ENCODE measurements at regions not wholly inside any gene's neighbourhood (a gene's known extent, or its start where the extent isn't known, plus 50 kb on each side); places are given as distances from the start of the nearest gene placed in this dataset.

DNA sequence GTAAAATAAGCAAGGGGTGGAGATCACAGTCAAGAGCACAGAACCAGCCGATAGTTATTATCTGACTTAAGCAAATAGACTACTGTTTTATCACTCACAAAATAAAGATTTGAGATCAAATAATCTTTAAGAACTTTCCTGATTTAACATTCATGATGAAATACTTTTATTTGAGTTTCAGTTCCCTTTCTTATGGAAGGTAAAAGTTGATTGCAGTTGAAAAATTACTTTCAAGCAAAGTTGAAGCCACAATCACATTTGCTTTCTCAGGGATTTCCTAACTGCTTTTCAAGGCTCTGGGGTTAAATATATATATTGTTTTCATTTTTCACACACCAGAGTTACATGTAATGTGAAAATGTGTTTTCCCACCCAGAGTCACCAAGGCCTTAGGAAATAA, 599.5 kb downstream of the KCNJ3 start:
- no peak for DNase-seq

- DNase-seq, result no peak
Observed at GRCh38 chr2:155294358-155294757, 595.9 kb downstream of the KCNJ3 start.

DNA sequence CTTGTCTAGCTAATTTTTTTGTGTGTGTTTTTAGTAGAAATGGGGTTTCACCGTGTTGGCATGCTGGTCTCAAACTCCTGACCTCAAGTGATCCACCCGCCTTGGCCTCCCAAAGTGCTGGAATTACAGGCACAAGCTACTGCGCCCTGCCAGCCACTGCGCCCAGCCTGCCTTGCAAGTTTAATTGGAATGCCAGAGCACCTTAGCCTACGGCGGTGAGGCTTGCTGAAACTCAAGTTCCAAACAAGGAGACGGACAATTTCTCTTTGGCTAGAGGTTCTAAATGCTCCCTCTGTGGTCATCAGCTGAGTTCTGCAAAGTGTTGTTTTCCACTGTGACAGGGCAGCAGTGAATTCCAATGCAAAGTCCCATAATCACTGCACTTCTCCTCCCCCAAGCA, 583.4 kb downstream of the KCNJ3 start:
- DNase-seq, result no peak

DNA sequence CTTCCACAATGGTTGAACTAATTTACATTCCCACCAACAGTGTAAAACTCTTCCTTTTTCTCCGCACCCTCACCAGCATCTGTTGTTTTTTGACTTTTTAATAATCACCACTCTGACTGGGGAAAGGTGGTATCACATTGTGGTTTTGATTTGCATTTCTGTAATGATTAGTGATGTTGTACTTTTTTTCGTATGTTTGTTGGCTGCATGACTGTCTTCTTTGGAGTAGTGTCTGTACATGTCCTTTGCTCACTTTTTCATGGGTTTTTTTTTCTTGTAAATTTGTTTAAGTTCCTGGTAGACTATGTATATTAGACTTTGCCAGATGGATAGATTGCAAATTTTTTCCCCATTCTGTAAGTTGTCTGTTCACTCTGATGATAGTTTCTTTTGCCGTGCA, 574.8 kb downstream of the KCNJ3 start:
- no peak for DNase-seq

DNA sequence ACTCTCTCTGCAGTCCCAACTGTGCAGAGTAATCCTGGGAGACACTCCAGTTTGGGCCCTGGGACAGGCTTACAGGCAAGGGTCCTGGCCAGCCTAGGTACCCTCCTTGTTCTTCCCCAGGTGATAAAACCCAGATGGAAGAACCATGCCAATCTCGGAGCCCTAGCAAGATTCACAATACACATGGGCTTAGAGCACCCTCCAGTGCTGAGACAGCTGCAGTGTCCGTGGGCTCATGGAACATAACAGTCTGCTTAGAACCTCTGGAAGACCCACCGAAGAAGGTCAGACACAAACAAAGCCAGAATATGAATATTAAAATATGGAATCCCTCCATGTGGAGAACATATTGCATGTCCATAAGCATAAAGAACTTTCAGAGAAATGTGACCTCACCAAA, 568.1 kb downstream of the KCNJ3 start:
- no peak for DNase-seq

DNA sequence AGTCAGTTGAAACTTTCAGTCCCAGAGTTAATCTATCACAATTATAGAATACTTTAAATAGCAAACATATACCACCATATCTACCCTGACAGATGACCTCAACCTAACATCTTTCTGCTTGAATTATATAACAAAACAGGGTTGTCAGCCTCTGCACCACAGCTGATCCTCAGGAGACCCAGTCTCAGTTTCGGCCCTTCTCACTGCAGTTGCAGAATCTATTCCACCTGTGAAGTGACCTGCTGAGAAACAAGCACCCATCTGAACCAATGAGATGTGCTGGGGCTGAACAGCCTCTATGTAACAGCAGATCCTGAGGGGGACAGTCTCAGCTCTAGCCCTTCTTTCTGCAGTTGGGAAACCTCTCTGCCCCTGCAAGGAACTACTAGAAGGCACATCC, 567.6 kb downstream of the KCNJ3 start:
- no peak for DNase-seq

- DNase-seq, result no peak
Observed at GRCh38 chr2:155256803-155257202, 558.3 kb downstream of the KCNJ3 start.

DNA sequence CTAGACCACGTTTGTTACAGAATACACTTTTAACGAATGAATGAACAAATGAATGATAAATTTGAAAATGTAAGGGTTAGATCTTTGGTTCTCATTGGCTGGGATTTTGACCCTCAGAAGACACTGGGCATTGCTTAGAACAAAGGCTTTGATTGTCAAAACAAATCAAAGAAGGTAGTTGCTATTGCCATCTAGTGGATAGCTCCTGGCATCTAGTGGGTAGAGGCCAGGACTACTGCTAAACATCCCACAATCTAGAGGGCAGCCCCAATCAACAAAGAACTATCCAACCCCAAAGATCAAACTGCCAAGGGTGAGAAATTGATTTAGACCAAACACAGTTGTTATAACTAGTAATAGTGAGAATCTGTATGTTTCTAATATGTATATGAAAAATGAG, 552.3 kb downstream of the KCNJ3 start:
- DNase-seq, result no peak

- DNase-seq, result no peak
Observed at GRCh38 chr2:155240176-155240575, 541.7 kb downstream of the KCNJ3 start.

DNA sequence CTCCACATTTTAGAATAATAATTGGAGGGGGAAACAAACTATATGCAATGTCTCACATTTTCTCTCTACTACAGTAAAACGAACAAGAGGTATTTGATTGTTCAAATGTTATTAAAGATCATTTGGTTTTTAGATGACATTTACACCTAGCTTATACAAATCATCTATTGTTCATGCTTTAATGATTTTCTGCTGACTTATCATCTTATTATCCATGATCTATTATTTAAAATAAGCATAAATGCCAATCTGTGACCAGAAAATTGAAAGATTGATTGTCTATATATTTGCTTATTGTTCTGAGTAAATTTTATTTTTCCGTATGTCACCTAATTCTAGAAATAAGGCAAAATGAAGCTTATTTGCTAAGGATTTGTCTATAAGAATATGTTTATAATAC, 537.2 kb downstream of the KCNJ3 start:
- no peak for DNase-seq

GRCh38 chr2:155223781-155224406, 525.4 kb downstream of the KCNJ3 start:
- DNase-seq, result peak; percentile 2 to 7

- DNase-seq, result no peak
Observed at GRCh38 chr2:155218945-155219344, 520.5 kb downstream of the KCNJ3 start.

DNA sequence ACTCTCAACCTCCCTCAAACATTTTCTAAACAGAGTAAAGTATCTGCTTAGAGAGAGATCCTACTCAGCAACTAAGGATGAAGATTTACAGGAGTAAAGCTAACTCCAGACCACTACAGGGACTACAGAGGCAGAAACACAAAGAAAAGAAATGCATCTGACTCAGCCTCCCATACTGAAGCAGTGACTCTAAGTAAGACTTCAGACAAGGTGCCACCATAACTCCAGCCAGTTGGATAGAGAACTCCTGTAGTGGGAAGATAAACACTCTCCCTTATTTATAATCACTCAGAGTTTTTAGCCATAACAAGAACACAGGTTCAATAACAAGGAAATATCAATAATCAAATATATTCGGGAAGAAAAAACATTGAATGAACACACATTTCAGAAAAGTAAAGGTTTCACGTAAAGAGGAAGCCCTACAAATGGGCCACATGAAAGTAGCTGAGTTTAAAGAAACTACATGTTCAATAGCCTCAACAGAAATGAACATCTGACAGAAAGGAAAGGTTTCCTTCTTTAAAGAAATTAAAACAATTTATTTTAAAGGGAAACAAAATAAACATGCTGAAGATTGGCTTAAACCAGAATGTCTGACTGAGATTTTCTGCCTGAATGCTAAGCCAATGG, 519.9 kb downstream of the KCNJ3 start:
- DNase-seq, result no peak

DNA sequence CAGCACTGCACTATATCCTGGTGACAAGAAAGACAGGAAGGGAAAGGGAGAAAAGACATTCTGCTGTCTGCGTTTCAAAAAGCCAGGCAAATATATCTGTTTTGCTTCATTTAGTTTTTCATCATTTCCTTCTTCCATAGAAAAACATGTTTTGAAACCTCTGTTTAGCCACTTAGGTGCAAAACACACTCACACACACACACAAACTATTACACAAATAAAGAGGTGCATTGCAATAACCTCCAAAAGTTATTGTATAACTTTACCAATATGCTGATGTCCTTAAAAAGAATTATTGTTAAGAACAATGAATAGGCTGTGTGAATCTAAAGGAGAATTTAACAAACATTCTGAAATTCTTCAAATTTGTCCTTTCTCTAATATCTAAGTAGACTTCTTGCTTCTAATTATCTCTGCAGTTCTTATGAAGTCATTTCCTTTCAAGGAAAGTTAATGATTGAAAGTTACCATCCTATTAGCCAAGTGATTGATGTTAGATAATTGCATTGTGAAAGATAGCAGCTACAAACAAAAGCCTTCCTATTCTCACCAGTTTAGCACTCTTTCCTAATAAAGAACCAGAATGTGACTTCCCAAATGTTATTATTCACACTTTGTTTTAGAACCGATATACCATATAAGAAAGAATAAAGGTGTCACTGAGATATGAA, 516.7 kb downstream of the KCNJ3 start:
- no peak for DNase-seq

DNA sequence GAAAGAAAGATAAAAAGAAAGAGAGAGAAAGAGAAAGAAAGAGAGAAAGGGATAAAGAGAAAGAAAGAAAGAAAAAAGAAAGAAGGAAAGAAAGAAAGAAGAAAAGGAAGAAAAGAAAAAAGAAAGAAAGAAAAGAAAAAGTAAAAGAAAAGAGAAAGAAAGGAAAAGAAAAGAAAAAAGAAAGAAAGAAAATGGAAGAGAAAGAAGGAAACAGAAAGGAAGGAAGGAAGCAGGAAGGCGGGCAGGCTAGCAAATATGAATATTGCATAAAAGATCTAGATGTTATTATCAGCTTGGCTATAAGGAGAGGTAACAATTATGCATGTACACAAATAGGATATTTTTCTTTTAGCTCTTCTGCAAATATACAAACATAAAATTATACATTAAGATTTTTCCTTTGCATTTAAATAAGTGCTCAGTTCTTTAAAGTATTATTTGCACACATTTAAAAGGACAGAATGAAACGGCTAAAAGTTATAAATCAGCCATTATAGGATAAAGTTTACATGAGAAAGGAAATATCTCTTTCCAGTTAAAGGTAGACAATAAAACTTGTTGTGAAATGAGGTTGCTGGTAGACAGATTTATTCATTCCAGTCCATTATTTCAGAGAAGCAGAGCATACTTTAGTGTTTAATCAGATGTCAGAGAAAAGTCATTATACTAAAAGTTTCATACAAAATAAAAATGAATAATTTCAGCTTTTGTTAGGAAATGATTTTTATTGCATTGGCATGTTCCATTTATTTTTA, 511.4 kb downstream of the KCNJ3 start:
- no peak for DNase-seq

GRCh38 chr2:155203178-155203577, 504.7 kb downstream of the KCNJ3 start:
- DNase-seq, result no peak

DNA sequence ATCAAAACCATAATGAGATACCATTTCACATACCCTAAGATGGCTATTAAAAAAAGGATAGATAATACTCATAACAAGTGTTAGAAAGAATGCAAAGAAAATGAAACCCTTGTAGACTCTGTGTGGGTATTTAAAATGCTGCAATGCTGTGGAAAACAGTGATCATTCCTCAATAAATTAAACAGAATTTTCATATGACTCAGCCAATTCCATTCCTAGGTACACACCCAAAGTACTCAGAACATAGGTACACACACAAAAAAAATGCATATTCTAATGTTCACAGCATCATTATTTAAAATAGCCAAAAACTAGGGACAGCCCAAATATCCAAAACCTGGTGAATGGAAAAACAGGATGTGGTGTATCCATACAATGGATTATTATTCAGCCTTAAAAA, 502.3 kb downstream of the KCNJ3 start:
- no peak for DNase-seq

GRCh38 chr2:155190342-155190741, 491.8 kb downstream of the KCNJ3 start:
- DNase-seq, result no peak

- no peak for DNase-seq
Observed at GRCh38 chr2:155178921-155179320, 480.4 kb downstream of the KCNJ3 start.

- DNase-seq, result no peak
Observed at GRCh38 chr2:155176345-155176744, 477.9 kb downstream of the KCNJ3 start.

GRCh38 chr2:155169317-155169716, 470.8 kb downstream of the KCNJ3 start:
- DNase-seq, result no peak

DNA sequence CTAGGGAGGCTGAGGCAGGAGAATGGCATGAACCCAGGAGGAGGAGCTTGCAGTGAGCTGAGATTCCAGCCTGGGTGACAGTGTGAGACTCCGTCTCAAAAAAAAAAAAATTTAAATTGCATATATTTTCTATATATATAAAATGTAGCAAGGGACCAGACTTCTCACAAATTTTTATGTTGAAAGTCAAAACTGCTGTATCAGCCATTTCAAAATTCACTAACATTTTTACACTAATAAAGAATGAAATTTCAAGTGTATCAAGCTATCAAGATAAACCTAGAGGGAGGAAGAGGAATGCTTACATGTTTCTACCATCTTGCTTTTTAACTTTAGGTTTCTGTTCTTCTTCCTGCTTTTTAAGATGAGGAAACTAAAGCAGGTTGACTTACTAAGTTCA, 464.0 kb downstream of the KCNJ3 start:
- no peak for DNase-seq

DNA sequence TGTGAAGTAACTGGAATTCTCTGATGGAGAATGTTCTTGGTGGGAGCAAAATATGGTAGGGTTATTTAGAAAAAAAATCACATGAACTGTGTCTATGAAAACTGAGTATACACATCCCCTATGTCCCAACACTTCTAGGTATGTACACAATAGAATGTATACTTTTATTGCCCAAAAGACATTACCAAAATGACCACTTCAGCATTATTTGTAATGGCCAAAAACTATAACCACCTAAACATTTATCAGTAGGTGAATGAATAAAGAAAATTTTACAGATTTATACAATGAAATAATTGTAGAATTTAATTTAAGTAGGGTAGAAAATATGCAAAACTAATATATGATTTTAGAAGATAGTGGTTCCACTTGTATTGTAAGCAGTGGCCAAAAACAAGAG, 462.8 kb downstream of the KCNJ3 start:
- no peak for DNase-seq

Data from right lung (tissue), 2 donors.